ENCODE measurements at regions not wholly inside any gene's neighbourhood (a gene's known extent, or its start where the extent isn't known, plus 50 kb on each side); places are given as distances from the start of the nearest gene placed in this dataset.

- H3F3A ChIP-seq (ENCODE audit: insufficient read depth) = peaks cover 2% of the 10 kb centered on the region; the same call in 1 of the 2 replicates
- H3K9ac ChIP-seq (ENCODE audit: low read length) = no peak overlapping the region
- H3K79me2 ChIP-seq (ENCODE audit: insufficient read depth, low read length) = no peaks in the 10 kb centered on the region
- H4K20me1 ChIP-seq (ENCODE audit: low read depth, low read length) = no peaks in the 10 kb centered on the region
- TF ChIP-seq EZH2phosphoT487 (conservative IDR thresholded peaks at IDR 0.05; ENCODE audit: low read length) = no peak
- no peak for TF ChIP-seq CTCF (IDR thresholded peaks at IDR 0.05; ENCODE audit: insufficient read depth, low read length, poor library complexity, severe bottlenecking)
- H3K4me2 ChIP-seq (ENCODE audit: low read depth, low read length, poor library complexity, severe bottlenecking) = no peak overlapping the region
- H3K9me3 ChIP-seq (ENCODE audit: insufficient read depth, low read length) = no peaks in the 10 kb centered on the region
- no peak overlapping the region for H3K4me3 ChIP-seq (ENCODE audit: insufficient read depth, low read length, poor library complexity, severe bottlenecking)
- no peaks in the 10 kb centered on the region for H3K9me2 ChIP-seq (replicated peaks; ENCODE audit: insufficient read depth, low read length)
- H3K36me3 ChIP-seq (ENCODE audit: low read length) = no peaks in the 10 kb centered on the region
- H2AFZ ChIP-seq (ENCODE audit: low read depth, low read length, severe bottlenecking) = no peak overlapping the region
- no peak overlapping the region for H3K27ac ChIP-seq (ENCODE audit: low read depth, low read length)
- H3K27me3 ChIP-seq (ENCODE audit: low read length) = no peaks in the 10 kb centered on the region
Observed at GRCh38 chr20:39835130-39835842, 853.8 kb downstream of the MAFB start.

- Histone ChIP-seq H3K27ac (ENCODE audit: low read depth, low read length) (peak overlapping the region; percentile 96), H3K27me3 (ENCODE audit: low read length) (no peaks in the 10 kb centered on the region), H3K4me2 (ENCODE audit: low read depth, low read length, poor library complexity, severe bottlenecking) (peak overlapping the region; percentile 70), H2AFZ (ENCODE audit: low read depth, low read length, severe bottlenecking) (no peak overlapping the region), H3K9me3 (ENCODE audit: insufficient read depth, low read length) (no peaks in the 10 kb centered on the region), H4K20me1 (ENCODE audit: low read depth, low read length) (no peaks in the 10 kb centered on the region), H3K79me2 (ENCODE audit: insufficient read depth, low read length) (no peaks in the 10 kb centered on the region), H3K9ac (ENCODE audit: low read length) (no peak overlapping the region), H3K36me3 (ENCODE audit: low read length) (no peaks in the 10 kb centered on the region), H3K9me2 (replicated peaks; ENCODE audit: insufficient read depth, low read length) (no peaks in the 10 kb centered on the region), H3F3A (ENCODE audit: insufficient read depth) (peaks cover 14% of the 10 kb centered on the region), H3K4me3 (ENCODE audit: insufficient read depth, low read length, poor library complexity, severe bottlenecking) (no peak overlapping the region)
- TF ChIP-seq EZH2phosphoT487 (conservative IDR thresholded peaks at IDR 0.05; ENCODE audit: low read length) = no peak
- TF ChIP-seq CTCF (IDR thresholded peaks at IDR 0.05; ENCODE audit: insufficient read depth, low read length, poor library complexity, severe bottlenecking) = no peak
Observed at GRCh38 chr20:39830903-39831302, 858.1 kb downstream of the MAFB start.

- H3K9ac ChIP-seq (ENCODE audit: low read length) = peak overlapping the region; percentile 32
- H3K27me3 ChIP-seq (ENCODE audit: low read length) = no peaks in the 10 kb centered on the region
- H2AFZ ChIP-seq (ENCODE audit: low read depth, low read length, severe bottlenecking) = peak overlapping the region; percentile 70
- TF ChIP-seq EZH2phosphoT487 (conservative IDR thresholded peaks at IDR 0.05; ENCODE audit: low read length) (no peak), CTCF (IDR thresholded peaks at IDR 0.05; ENCODE audit: insufficient read depth, low read length, poor library complexity, severe bottlenecking) (no peak)
- peak overlapping the region; percentile 16 for H3K4me3 ChIP-seq (ENCODE audit: insufficient read depth, low read length, poor library complexity, severe bottlenecking)
- no peaks in the 10 kb centered on the region for H3K79me2 ChIP-seq (ENCODE audit: insufficient read depth, low read length)
- H3K27ac ChIP-seq (ENCODE audit: low read depth, low read length) = peak overlapping the region; percentile 96
- H3K4me2 ChIP-seq (ENCODE audit: low read depth, low read length, poor library complexity, severe bottlenecking) = peak overlapping the region; percentile 70
- no peaks in the 10 kb centered on the region for H3K9me2 ChIP-seq (replicated peaks; ENCODE audit: insufficient read depth, low read length)
- no peaks in the 10 kb centered on the region for H4K20me1 ChIP-seq (ENCODE audit: low read depth, low read length)
- H3K36me3 ChIP-seq (ENCODE audit: low read length) = no peaks in the 10 kb centered on the region
- peaks cover 14% of the 10 kb centered on the region for H3F3A ChIP-seq (ENCODE audit: insufficient read depth)
- H3K9me3 ChIP-seq (ENCODE audit: insufficient read depth, low read length) = no peaks in the 10 kb centered on the region
Observed at GRCh38 chr20:39829661-39830060, 859.4 kb downstream of the MAFB start.

Data from SU-DHL-6 (cell line).